HCEC 1CT (cell line): ENCODE measurements at regions not wholly inside any gene's neighbourhood (a gene's known extent, or its start where the extent isn't known, plus 50 kb on each side); places are given as distances from the start of the nearest gene placed in this dataset.

Source experiments
- DNase-seq: peaks from one replicate; pipeline ENCODE4 v3.0.0-alpha.2; 2017

GRCh38 chr6:169853196-169854082, 102.0 kb downstream of the ERMARD start:
- DNase-seq: no peak

GRCh38 chr6:169852504-169853195, 101.2 kb downstream of the ERMARD start:
- DNase-seq: no peak

GRCh38 chr6:169851641-169852503, 100.5 kb downstream of the ERMARD start:
- DNase-seq: no peak

GRCh38 chr6:169850746-169851145, 99.3 kb downstream of the ERMARD start:
- no peak for DNase-seq

- DNase-seq: no peak
These were observed 98.7 kb downstream of the ERMARD start for GRCh38 chr6:169850154-169850553.

- no peak for DNase-seq
These were observed 98.0 kb downstream of the ERMARD start for GRCh38 chr6:169849396-169849795.

GRCh38 chr6:169848946-169849345, 97.5 kb downstream of the ERMARD start:
- no peak for DNase-seq

GRCh38 chr6:169847901-169848311, 96.5 kb downstream of the ERMARD start:
- no peak for DNase-seq

GRCh38 chr6:169847141-169847674, 95.8 kb downstream of the ERMARD start:
- DNase-seq: no peak

GRCh38 chr6:169846286-169847056, 95.0 kb downstream of the ERMARD start:
- DNase-seq: no peak

- no peak for DNase-seq
These were observed 94.2 kb downstream of the ERMARD start for GRCh38 chr6:169845426-169846285.

- DNase-seq: no peak
These were observed 93.5 kb downstream of the ERMARD start for GRCh38 chr6:169844946-169845345.

- no peak for DNase-seq
These were observed 92.6 kb downstream of the ERMARD start for GRCh38 chr6:169843991-169844390.

GRCh38 chr6:169843110-169843509, 91.7 kb downstream of the ERMARD start:
- no peak for DNase-seq

- DNase-seq: no peak
These were observed 90.6 kb downstream of the ERMARD start for GRCh38 chr6:169841907-169842606.

- no peak for DNase-seq
These were observed 89.8 kb downstream of the ERMARD start for GRCh38 chr6:169841251-169841650.

- DNase-seq: no peak
These were observed 88.6 kb downstream of the ERMARD start for GRCh38 chr6:169839898-169840631.

GRCh38 chr6:169839493-169839892, 88.1 kb downstream of the ERMARD start:
- DNase-seq: no peak

GRCh38 chr6:169839029-169839481, 87.6 kb downstream of the ERMARD start:
- no peak for DNase-seq
